Mammary epithelial cell (primary cell): ENCODE measurements at regions not wholly inside any gene's neighbourhood (a gene's known extent, or its start where the extent isn't known, plus 50 kb on each side); places are given as distances from the start of the nearest gene placed in this dataset.

Experiments
- CTCF ChIP-seq, 2 donors: IDR thresholded peaks in 1 of 2; conservative IDR thresholded peaks in 1 of 2; 2 replicates each; pipeline ENCODE4 v1.5.1; 2011 to 2012; ENCODE audit warnings: inconsistent platforms in 2 of 2, low read length in 2 of 2, mild to moderate bottlenecking in 2 of 2, control low read depth in 1 of 2, low read depth in 1 of 2; ENCODE audit not compliant: insufficient read depth in 1 of 2; ENCODE audit errors: extremely low read depth in 1 of 2
- EZH2 ChIP-seq: IDR thresholded peaks from 2 replicates; pipeline ENCODE4 v1.6.1; 2012; ENCODE audit warnings: low read length, inconsistent platforms, borderline replicate concordance

- no peak for TF ChIP-seq CTCF (conservative IDR thresholded peaks at IDR 0.05 in 1 of 2, IDR thresholded peaks at IDR 0.05 in 1 of 2; ENCODE audit: extremely low read depth in 1 of 2, insufficient read depth in 1 of 2, low read depth in 1 of 2, low read length in 2 of 2)
- no peak for TF ChIP-seq EZH2
Observed at GRCh38 chr13:82625717-82626116, 1256.6 kb downstream of the SLITRK1 start.
